Liver (tissue), 8 donors: ENCODE measurements at regions not wholly inside any gene's neighbourhood (a gene's known extent, or its start where the extent isn't known, plus 50 kb on each side); places are given as distances from the start of the nearest gene placed in this dataset.

Experiments used
- DNase-seq: peaks from one replicate; pipeline ENCODE4 v3.0.0-alpha.2; 2017; ENCODE audit warnings: low spot score
- H3K27ac ChIP-seq, 2 donors: one replicate each; pipeline ENCODE4 v1.7.0; 2013; ENCODE audit warnings: inconsistent platforms in 2 of 2, low read length in 2 of 2, control low read depth in 1 of 2, low read depth in 1 of 2, mild to moderate bottlenecking in 1 of 2
- H3K27me3 ChIP-seq, 4 donors: one replicate each; pipeline versions ENCODE4 v1.6.1 to v1.7.0; 2013; ENCODE audit warnings: low read length in 3 of 4, inconsistent platforms in 1 of 4, mild to moderate bottlenecking in 1 of 4, moderate library complexity in 1 of 4; ENCODE audit not compliant: control insufficient read depth in 4 of 4, insufficient read depth in 4 of 4
- H3K36me3 ChIP-seq, 4 donors: one replicate each; pipeline versions ENCODE4 v1.6.1 to v1.7.0; 2013; ENCODE audit warnings: low read length in 3 of 4, mild to moderate bottlenecking in 3 of 4, low read depth in 1 of 4, moderate library complexity in 1 of 4; ENCODE audit not compliant: control insufficient read depth in 4 of 4, insufficient read depth in 3 of 4
- H3K4me1 ChIP-seq, 4 donors: one replicate each; pipeline versions ENCODE4 v1.6.1 to v1.7.0; 2013; ENCODE audit warnings: low read length in 3 of 4, mild to moderate bottlenecking in 3 of 4, moderate library complexity in 1 of 4; ENCODE audit not compliant: control insufficient read depth in 4 of 4, insufficient read depth in 4 of 4
- H3K4me3 ChIP-seq, 3 donors: one replicate each; pipeline versions ENCODE4 v1.6.1 to v1.7.0; 2013; ENCODE audit warnings: low read length in 3 of 3, control low read depth in 1 of 3, low read depth in 1 of 3, mild to moderate bottlenecking in 1 of 3
- H3K9ac ChIP-seq, 2 donors: one replicate each; pipeline ENCODE4 v1.7.0; 2013; ENCODE audit warnings: low read length in 2 of 2, mild to moderate bottlenecking in 2 of 2, moderate library complexity in 2 of 2, control low read depth in 1 of 2, low read depth in 1 of 2
- H3K9me3 ChIP-seq, 4 donors: one replicate each; pipeline versions ENCODE4 v1.6.1 to v1.7.0; 2013; ENCODE audit warnings: low read length in 3 of 4; ENCODE audit not compliant: control insufficient read depth in 4 of 4
- CTCF ChIP-seq: fragments of 150-350 bp; IDR thresholded peaks from 2 replicates; pipeline ENCODE4 v1.5.1; 2017; ENCODE audit warnings: improper control_type of control experiment, low read depth, low read length; ENCODE audit not compliant: missing input control
- EGR1 ChIP-seq, 2 donors: IDR thresholded peaks; 2 replicates each; pipeline ENCODE4 v1.6.1; 2016 to 2018; ENCODE audit warnings: antibody characterized with exemption in 2 of 2, low read depth in 2 of 2
- FOXA1 ChIP-seq: IDR thresholded peaks from 2 replicates; pipeline ENCODE4 v1.6.1; 2016; ENCODE audit warnings: antibody characterized with exemption
- FOXA2 ChIP-seq: IDR thresholded peaks from 2 replicates; pipeline ENCODE4 v1.6.1; 2016; ENCODE audit warnings: antibody characterized with exemption
- GABPA ChIP-seq, 2 donors: IDR thresholded peaks in 1 of 2; conservative IDR thresholded peaks in 1 of 2; 2 replicates each; pipeline ENCODE4 v1.6.1; 2016; ENCODE audit warnings: antibody characterized with exemption in 2 of 2, mild to moderate bottlenecking in 1 of 2, moderate library complexity in 1 of 2
- HNF4A ChIP-seq, 2 donors: conservative IDR thresholded peaks; 2 replicates each; pipeline ENCODE4 v1.6.1; 2016; ENCODE audit warnings: antibody characterized with exemption in 2 of 2, mild to moderate bottlenecking in 2 of 2
- HNF4G ChIP-seq: IDR thresholded peaks from 2 replicates; pipeline ENCODE4 v1.6.1; 2016; ENCODE audit warnings: antibody characterized with exemption
- JUND ChIP-seq, 2 donors: IDR thresholded peaks; 2 replicates each; pipeline ENCODE4 v1.6.1; 2016; ENCODE audit warnings: antibody characterized with exemption in 2 of 2
- NR2F2 ChIP-seq: IDR thresholded peaks from 2 replicates; pipeline ENCODE4 v1.6.1; 2016; ENCODE audit warnings: antibody characterized with exemption
- RAD21 ChIP-seq, 2 donors: IDR thresholded peaks; 2 replicates each; pipeline ENCODE4 v1.6.1; 2016; ENCODE audit warnings: antibody characterized with exemption in 2 of 2, mild to moderate bottlenecking in 2 of 2
- REST ChIP-seq: IDR thresholded peaks from 2 replicates; pipeline ENCODE4 v1.6.1; 2016; ENCODE audit warnings: antibody characterized with exemption, mild to moderate bottlenecking
- RXRA ChIP-seq, 2 donors: IDR thresholded peaks; 2 replicates each; pipeline ENCODE4 v1.6.1; 2017 to 2018; ENCODE audit warnings: antibody characterized with exemption in 2 of 2, mild to moderate bottlenecking in 1 of 2
- SP1 ChIP-seq: IDR thresholded peaks from 2 replicates; pipeline ENCODE4 v1.6.1; 2018; ENCODE audit warnings: antibody characterized with exemption, mild to moderate bottlenecking
- TAF1 ChIP-seq: conservative IDR thresholded peaks from 2 replicates; pipeline ENCODE4 v1.6.1; 2016; ENCODE audit warnings: antibody characterized with exemption, mild to moderate bottlenecking
- YY1 ChIP-seq: IDR thresholded peaks from 2 replicates; pipeline ENCODE4 v1.6.1; 2016; ENCODE audit warnings: antibody characterized with exemption, mild to moderate bottlenecking
- WGBS: extraction: QIAGEN DNeasy Blood & Tissue Kit; methylation state at CpG from one replicate; pipeline ENCODE4 v1.1.7; 2013; 5-methylcytosine and 5-hydroxymethylcytosine counted together
- TF ChIP-seq, protein P1 (sequence below): IDR thresholded peaks from 2 replicates; pipeline ENCODE4 v1.6.1; 2016; ENCODE audit warnings: antibody characterized with exemption
- TF ChIP-seq, protein P2 (sequence below): IDR thresholded peaks from 2 replicates; pipeline ENCODE4 v1.6.1; 2016; ENCODE audit warnings: antibody characterized with exemption
- TF ChIP-seq, protein P3 (sequence below): IDR thresholded peaks from 2 replicates; pipeline ENCODE4 v1.6.1; 2016; ENCODE audit warnings: antibody characterized with exemption
- donor health status: healthy.
- donor health status: healthy.
- donor health status: healthy.
- donor health status: healthy.
- donor health status: healthy.

DNA sequence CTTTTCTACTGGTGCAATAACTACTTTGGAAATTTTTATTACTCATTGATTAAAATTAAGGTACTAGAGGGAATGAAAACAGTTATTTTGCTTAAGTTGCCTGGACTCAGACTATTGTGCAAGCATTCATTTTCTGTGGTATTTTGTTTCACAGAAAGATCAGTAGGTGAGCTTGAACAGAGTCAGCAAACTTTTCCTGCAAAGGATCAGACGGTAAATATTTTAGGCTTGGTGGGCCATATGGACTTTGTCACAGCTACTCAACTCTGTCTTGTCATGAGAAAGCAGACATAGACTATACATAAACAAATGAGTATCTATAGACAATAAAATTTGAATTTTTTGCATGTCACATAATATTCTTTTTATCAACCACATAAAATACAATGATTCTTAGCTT is 1036.4 kb downstream of the NR2F1-AS1 start:
- Histone ChIP-seq H3K27ac (no peak overlapping the region), H3K4me1 (no peaks in the 10 kb centered on the region), H3K4me3 (no peak overlapping the region), H3K36me3 (no peaks in the 10 kb centered on the region), H3K27me3 (no peaks in the 10 kb centered on the region), H3K9me3 (no peaks in the 10 kb centered on the region), H3K9ac (no peak overlapping the region)
- DNase-seq, result no peak
- TF ChIP-seq RXRA (IDR thresholded peaks at IDR 0.05), result no peak
- no peak for TF ChIP-seq RAD21 (IDR thresholded peaks at IDR 0.05)
- WGBS, result 48% methylated on average over 1 of the region's 1 CpG

- H3K36me3 ChIP-seq, result no peaks in the 10 kb centered on the region
- no peak for DNase-seq
- WGBS, result 82% methylated on average over 3 of the region's 3 CpGs
- no peak overlapping the region for H3K27ac ChIP-seq
- no peak overlapping the region for H3K9ac ChIP-seq
- H3K4me3 ChIP-seq, result no peak overlapping the region
- no peaks in the 10 kb centered on the region for H3K27me3 ChIP-seq
- TF ChIP-seq REST (no peak), FOXA2 (no peak), FOXA1 (no peak), YY1 (no peak), NR2F2 (no peak), HNF4A (conservative IDR thresholded peaks at IDR 0.05) (no peak), SP1 (no peak), TAF1 (no peak), GABPA (IDR thresholded peaks at IDR 0.05 in 1 of 2, conservative IDR thresholded peaks at IDR 0.05 in 1 of 2) (no peak), JUND (IDR thresholded peaks at IDR 0.05) (no peak), HNF4G (no peak), RAD21 (IDR thresholded peaks at IDR 0.05) (no peak), RXRA (IDR thresholded peaks at IDR 0.05) (no peak), EGR1 (IDR thresholded peaks at IDR 0.05; ENCODE audit: low read depth in 2 of 2) (no peak), CTCF (no peak)
- TF ChIP-seq, protein P1, sequence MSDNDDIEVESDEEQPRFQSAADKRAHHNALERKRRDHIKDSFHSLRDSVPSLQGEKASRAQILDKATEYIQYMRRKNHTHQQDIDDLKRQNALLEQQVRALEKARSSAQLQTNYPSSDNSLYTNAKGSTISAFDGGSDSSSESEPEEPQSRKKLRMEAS, result no peak
- TF ChIP-seq, protein P2, sequence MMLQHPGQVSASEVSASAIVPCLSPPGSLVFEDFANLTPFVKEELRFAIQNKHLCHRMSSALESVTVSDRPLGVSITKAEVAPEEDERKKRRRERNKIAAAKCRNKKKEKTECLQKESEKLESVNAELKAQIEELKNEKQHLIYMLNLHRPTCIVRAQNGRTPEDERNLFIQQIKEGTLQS, result no peak
- TF ChIP-seq, protein P3, sequence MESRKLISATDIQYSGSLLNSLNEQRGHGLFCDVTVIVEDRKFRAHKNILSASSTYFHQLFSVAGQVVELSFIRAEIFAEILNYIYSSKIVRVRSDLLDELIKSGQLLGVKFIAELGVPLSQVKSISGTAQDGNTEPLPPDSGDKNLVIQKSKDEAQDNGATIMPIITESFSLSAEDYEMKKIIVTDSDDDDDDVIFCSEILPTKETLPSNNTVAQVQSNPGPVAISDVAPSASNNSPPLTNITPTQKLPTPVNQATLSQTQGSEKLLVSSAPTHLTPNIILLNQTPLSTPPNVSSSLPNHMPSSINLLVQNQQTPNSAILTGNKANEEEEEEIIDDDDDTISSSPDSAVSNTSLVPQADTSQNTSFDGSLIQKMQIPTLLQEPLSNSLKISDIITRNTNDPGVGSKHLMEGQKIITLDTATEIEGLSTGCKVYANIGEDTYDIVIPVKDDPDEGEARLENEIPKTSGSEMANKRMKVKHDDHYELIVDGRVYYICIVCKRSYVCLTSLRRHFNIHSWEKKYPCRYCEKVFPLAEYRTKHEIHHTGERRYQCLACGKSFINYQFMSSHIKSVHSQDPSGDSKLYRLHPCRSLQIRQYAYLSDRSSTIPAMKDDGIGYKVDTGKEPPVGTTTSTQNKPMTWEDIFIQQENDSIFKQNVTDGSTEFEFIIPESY, result no peak
- no peaks in the 10 kb centered on the region for H3K9me3 ChIP-seq
- no peaks in the 10 kb centered on the region for H3K4me1 ChIP-seq
These were observed 1037.0 kb downstream of the NR2F1-AS1 start for GRCh38 chr5:92544036-92544435.
